ENCODE measurements at regions not wholly inside any gene's neighbourhood (a gene's known extent, or its start where the extent isn't known, plus 50 kb on each side); places are given as distances from the start of the nearest gene placed in this dataset.

DNA sequence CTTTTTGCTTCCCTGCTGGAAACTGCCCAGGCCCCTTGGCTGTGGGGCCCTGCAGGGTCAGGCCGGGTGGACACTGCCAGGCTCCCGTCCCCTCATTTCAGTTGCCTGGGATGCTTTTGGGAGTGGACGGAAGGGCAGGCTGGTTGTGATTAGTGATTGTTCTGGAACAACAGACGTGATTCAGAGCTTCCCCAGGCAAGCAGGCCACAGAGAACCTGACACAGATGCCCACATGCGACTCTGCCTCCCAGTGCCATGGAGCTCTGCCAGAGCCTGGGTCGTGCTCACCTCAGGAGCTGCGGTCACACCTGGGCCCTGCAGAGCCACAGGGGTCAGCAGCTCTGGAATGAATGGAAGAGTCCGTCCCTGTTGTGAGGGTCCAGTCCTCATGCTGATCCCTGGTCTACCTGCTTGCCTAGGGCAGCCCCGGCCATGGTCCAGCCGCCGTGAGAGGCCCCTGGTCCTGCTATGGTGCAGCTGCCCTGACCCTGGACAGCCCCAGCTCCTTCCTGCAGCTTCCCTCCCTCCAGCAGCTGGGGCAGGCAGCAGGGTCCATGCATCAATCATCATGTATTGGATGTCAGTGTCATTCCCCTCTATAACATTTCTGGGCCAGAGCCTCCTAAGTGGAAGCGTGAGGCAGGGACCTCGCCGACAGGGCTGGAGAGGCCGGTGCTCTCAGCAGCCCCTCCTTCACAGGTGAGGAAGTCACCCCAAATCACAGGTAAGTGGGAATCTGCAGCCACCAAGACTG is 518.6 kb upstream of the MYT1L start:
- Histone ChIP-seq H3K36me3 (no peaks in the 10 kb centered on the region), H3K4me3 (ENCODE audit: low read depth, low read length) (no peak overlapping the region), H3K4me1 (peaks cover 30% of the 10 kb centered on the region), H3K9me3 (no peaks in the 10 kb centered on the region), H3K27me3 (no peaks in the 10 kb centered on the region)
- TF ChIP-seq, protein P1, sequence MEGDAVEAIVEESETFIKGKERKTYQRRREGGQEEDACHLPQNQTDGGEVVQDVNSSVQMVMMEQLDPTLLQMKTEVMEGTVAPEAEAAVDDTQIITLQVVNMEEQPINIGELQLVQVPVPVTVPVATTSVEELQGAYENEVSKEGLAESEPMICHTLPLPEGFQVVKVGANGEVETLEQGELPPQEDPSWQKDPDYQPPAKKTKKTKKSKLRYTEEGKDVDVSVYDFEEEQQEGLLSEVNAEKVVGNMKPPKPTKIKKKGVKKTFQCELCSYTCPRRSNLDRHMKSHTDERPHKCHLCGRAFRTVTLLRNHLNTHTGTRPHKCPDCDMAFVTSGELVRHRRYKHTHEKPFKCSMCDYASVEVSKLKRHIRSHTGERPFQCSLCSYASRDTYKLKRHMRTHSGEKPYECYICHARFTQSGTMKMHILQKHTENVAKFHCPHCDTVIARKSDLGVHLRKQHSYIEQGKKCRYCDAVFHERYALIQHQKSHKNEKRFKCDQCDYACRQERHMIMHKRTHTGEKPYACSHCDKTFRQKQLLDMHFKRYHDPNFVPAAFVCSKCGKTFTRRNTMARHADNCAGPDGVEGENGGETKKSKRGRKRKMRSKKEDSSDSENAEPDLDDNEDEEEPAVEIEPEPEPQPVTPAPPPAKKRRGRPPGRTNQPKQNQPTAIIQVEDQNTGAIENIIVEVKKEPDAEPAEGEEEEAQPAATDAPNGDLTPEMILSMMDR (IDR thresholded peaks at IDR 0.05; ENCODE audit: low read depth, low read length) = no peak
- DNase-seq = no peak

DNA sequence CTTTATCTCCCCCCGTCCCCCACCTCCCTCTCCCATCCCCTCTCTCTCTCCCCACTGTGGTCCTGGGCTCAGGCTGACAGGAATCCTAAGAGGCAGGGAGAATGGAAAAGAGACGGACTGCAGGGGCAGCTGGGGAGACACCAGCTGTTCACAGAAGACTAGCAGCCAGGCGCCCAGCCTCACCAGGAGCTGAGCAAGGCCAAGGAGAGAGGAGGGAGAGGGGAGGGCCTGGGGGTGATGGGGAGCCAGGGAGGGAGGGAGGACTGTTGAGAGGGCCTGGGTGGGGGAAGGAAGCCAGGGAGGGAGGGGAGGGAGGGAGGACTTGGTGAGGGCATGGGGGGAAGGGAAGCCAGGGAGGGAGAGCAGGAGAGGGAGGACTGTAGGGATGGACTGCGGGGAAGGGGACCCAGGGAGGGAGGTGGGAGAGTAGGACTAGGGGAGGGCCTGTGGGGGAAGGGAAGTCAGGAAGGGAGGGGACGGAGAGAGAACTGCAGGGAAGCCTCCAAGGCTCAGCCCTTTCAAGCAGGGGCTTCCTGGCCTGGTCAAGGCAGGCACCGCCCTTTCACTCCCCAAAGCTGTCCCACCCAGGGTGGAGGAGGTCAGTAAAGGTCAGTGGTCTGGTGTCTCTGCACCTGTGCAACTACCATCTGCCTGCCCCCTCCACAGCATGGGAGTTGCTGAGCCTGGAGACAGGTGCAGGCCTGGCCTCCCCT is 517.7 kb upstream of the MYT1L start:
- TF ChIP-seq, protein P1 (IDR thresholded peaks at IDR 0.05; ENCODE audit: low read depth, low read length) = no peak
- Histone ChIP-seq H3K27me3 (no peaks in the 10 kb centered on the region), H3K4me3 (ENCODE audit: low read depth, low read length) (no peak overlapping the region), H3K9me3 (no peaks in the 10 kb centered on the region), H3K4me1 (peaks cover 30% of the 10 kb centered on the region), H3K36me3 (no peaks in the 10 kb centered on the region)
- peak; percentile 64 for DNase-seq

DNA sequence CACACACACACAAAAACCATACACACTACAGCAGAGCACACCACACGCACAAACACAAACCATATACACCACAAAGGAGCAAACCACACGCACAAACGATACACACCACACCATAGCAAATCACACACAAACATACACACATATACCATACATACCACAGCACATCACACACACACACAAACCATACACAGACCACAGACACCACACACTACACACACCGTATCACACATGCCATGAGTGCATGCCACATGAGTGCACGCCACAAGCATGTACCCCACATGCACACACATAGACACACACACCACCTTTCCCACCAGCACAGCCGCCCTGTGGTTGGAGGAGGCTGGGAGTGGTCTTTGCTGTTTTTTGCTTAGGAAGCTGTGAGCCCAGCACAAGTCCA is 517.1 kb upstream of the MYT1L start:
- Histone ChIP-seq H3K36me3 (no peaks in the 10 kb centered on the region), H3K9me3 (no peaks in the 10 kb centered on the region), H3K4me1 (peaks cover 30% of the 10 kb centered on the region), H3K4me3 (ENCODE audit: low read depth, low read length) (no peak overlapping the region), H3K27me3 (no peaks in the 10 kb centered on the region)
- TF ChIP-seq, protein P1 (IDR thresholded peaks at IDR 0.05; ENCODE audit: low read depth, low read length) = no peak
- DNase-seq = no peak

DNA sequence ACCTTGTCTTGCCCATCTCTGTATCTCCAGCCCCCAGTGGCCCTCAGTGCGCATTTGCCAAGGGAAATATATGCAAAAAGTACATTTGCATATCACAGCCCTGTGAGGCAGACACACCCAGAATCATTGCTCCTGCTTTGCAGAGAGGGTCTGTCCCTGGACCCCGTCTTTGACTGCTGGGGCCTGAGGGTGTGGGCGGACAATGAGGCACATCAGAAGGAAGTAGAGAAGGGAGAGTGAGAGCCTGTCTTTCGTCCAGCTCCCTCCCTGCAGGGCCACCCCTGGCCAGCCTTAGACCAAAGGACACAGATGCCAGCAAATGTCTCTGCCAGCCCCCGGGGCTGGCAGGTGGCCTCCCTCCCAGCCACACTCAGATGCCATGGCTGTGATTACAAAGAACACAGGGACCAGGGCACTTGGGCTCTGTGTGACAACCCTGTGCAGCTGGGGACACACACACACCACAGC is 516.2 kb upstream of the MYT1L start:
- no peaks in the 10 kb centered on the region for H3K9me3 ChIP-seq
- peaks cover 30% of the 10 kb centered on the region for H3K4me1 ChIP-seq
- peak; percentile 74 for DNase-seq
- H3K36me3 ChIP-seq = no peaks in the 10 kb centered on the region
- H3K4me3 ChIP-seq (ENCODE audit: low read depth, low read length) = no peak overlapping the region; the same call in 1 of the 2 replicates
- TF ChIP-seq, protein P1 (IDR thresholded peaks at IDR 0.05; ENCODE audit: low read depth, low read length) = peak; percentile 4; the same call in 1 of the 2 replicates
- H3K27me3 ChIP-seq = no peaks in the 10 kb centered on the region

DNA sequence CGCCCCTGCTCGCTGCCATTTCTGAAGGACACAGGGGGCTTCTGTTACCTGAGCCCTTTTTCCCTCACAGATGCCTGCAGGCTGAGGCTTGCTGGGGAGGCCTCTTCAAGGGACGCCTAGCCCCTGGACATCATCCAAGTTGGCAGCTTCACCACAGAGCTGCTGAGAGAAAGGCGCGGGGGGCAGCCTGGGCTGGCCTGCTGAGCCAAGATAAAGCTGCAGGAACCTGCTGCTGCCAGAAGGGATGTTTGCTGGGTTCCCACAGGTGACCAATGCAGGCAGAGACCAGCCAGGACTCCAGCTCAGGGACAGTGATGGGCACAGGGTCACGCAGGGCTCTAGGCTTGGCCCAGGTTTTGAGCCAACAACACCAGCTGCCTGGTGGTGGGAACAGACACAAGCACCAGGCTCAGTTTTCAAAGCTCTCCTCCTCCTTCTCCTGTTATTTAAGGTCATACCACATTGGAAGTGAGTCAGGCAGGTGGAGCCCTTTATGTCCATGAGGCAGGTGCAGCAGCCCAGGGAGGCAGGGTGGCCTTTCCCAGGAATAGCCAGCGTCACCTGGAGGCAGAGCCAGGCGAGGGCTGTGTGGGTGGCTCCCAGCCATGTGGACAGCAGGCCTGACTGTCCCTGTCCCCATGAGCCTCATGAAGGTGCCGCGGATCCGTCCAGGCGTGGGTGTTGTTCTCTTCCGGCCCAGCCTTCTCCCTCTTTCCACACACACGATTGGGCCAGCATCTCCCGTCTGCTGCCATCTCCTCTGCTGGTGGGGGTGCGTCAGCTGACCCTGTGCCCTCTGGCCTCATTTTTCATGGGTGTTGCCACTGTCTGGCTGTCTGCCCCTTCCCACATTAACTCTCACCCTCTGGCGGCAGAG is 515.5 kb upstream of the MYT1L start:
- Histone ChIP-seq H3K36me3 (no peaks in the 10 kb centered on the region), H3K4me3 (ENCODE audit: low read depth, low read length) (no peak overlapping the region; the same call in 1 of the 2 replicates)
- peak; percentile 75 for DNase-seq

More for the DNA sequence above, 515.5 kb upstream of the MYT1L start:
- TF ChIP-seq, protein P1 (IDR thresholded peaks at IDR 0.05; ENCODE audit: low read depth, low read length) = peak; percentile 12
- H3K9me3 ChIP-seq = no peaks in the 10 kb centered on the region
- no peaks in the 10 kb centered on the region for H3K27me3 ChIP-seq
- peaks cover 30% of the 10 kb centered on the region for H3K4me1 ChIP-seq

All from BE2C (cell line).